ENCODE measurements at regions not wholly inside any gene's neighbourhood (a gene's known extent, or its start where the extent isn't known, plus 50 kb on each side); places are given as distances from the start of the nearest gene placed in this dataset.
"Not testable (repeated sequence)": the region's sequence is repeated elsewhere in the genome, so short reads cannot be mapped to it uniquely, and the experiment has no call there.

- not testable (repeated sequence) for DNase-seq (ENCODE audit: low read depth in 2 of 2)
Measured at GRCh38 chr2:87075054-87075790, 53.6 kb upstream of the PLGLB1 start.

- DNase-seq (ENCODE audit: low read depth in 2 of 2) = not testable (repeated sequence)
Measured at GRCh38 chr2:87075791-87076252, 54.2 kb upstream of the PLGLB1 start.

DNA sequence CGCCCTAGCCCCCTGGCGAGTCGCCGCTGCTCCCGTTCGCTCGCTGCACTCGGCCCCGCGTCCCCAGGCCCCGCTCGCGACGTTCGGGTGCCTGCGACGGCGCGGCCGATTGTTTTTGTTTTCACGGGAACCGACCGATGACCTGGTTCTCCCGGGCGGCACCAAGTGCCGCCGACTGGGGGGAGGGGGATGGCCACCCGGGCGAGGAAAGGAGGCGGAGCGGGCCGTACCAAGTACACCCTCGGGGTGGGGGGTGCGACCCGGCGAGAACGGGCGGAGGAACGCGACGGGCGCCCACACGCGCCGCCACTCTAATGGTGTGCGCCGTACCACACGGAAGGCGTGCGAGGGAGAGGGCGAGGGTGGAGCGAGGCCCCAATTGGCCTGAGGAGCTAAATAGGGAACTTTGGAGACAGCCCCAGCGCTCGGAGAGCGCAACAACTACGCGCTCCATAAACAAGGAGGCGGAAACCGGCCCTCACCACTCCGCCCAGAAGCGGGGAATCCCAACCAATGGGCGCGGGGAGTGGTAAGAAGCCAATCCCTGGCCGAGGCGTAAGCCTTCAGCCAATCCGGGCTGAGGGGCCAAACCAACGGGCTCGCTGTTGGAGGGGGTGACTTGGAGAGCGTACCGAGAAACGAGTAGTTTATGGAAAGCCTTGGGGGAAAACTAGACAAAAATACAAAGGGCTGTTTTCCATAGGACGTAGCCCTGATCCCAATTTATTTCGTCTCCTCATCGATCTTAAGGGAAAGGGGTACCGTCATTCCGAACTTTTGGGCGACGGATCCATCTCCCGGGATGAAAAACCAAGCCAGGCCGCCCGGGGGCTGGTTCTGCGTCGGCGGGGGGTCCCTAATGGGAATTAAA, 54.8 kb upstream of the PLGLB1 start:
- DNase-seq (ENCODE audit: low read depth in 2 of 2) = peak; percentile 73 to 77

DNA sequence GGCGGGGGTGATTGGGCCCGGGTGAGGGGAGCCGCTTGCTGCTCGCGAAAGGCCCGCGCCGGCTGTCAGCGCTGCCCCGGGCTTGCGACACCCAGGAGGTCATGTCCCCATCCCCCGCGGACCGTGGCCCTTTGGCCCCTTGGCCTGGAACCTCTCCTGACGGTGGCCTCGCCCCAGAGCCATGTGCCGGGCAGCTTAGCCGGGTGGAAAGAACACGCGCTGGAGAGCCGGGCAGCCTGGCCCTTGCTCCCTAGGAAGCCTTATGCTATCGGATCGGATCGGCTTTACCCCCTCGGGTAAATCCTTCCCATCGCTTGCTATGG, 55.4 kb upstream of the PLGLB1 start:
- not testable (repeated sequence) for DNase-seq (ENCODE audit: low read depth in 2 of 2)

- not testable (repeated sequence) for DNase-seq (ENCODE audit: low read depth in 2 of 2)
Measured at GRCh38 chr2:87081727-87082126, 60.1 kb upstream of the PLGLB1 start.

- DNase-seq (ENCODE audit: low read depth in 2 of 2) = not testable (repeated sequence)
Measured at GRCh38 chr2:87088079-87088478, 66.4 kb upstream of the PLGLB1 start.

- DNase-seq (ENCODE audit: low read depth in 2 of 2) = not testable (repeated sequence)
Measured at GRCh38 chr2:87089401-87089800, 67.8 kb upstream of the PLGLB1 start.

DNA sequence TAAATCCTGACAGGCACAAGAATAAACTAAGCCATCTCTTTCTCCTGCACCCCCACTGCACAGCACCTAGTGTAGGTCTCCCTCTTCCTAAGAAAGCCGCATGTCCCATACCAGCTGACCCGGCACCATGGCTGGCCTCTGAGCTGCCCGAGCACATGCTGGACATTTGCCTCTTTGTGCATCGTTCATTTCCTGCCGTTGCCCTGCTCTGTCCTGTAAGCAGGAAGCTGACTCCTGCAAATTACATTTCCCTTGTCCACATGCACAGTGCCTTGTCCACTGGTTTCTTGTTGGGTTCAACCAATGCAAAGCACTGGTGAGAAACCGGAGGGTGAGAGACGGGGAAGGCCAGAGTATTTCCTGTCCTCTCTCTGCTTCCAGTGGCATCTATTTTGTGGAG, 71.6 kb upstream of the PLGLB1 start:
- not testable (repeated sequence) for DNase-seq (ENCODE audit: low read depth in 2 of 2)

- DNase-seq (ENCODE audit: low read depth in 2 of 2) = not testable (repeated sequence)
Measured at GRCh38 chr2:87093937-87094529, 72.4 kb upstream of the PLGLB1 start.

DNA sequence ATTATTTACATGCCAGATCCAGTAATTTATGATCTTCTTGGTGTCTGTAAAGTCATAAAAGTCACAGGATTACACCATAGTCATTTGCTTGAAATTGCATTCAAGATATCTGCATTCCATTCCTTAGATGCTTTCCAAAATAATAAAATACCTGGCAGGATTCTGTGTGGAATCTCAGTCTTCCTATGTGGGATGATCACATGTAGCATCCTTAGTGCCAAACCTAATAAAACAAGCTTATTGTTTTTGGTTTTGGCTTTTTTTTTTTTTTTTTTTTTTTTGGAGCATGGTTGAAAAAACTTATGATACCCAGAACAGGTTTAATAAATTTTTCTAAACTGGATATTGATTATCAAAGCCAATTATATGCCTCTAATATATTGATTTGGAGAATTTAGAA, 74.2 kb upstream of the PLGLB1 start:
- peak; percentile 8 to 12 for DNase-seq (ENCODE audit: low read depth in 2 of 2)

GRCh38 chr2:87128761-87129553, 107.3 kb upstream of the PLGLB1 start:
- not testable (repeated sequence) for DNase-seq (ENCODE audit: low read depth in 2 of 2)

DNA sequence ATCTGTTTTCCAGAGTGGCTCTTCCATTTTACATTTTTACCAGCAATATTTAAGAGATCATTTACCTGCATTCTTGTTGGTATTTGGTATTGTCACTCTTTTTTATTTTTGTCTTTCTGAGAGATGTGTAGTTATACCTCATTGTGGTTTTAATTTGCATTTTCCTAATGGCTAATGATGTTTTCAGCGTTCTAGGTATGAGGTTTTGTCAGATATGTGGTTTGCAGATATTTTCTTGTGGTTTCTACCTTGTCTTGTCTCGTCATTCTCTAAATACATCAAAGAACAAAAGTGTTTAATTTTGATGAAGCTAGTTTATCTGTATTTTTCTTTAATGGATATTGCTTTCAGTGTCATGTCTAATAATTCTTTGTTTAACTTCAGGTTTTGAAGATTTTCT, 110.9 kb upstream of the PLGLB1 start:
- not testable (repeated sequence) for DNase-seq (ENCODE audit: low read depth in 2 of 2)

GRCh38 chr2:87151835-87152493, 130.3 kb upstream of the PLGLB1 start:
- not testable (repeated sequence) for DNase-seq (ENCODE audit: low read depth in 2 of 2)

- DNase-seq (ENCODE audit: low read depth in 2 of 2) = not testable (repeated sequence)
Measured at GRCh38 chr2:87174454-87174853, 152.8 kb upstream of the PLGLB1 start.

GRCh38 chr2:87183373-87183772, 161.7 kb upstream of the PLGLB1 start:
- DNase-seq (ENCODE audit: low read depth in 2 of 2) = not testable (repeated sequence)

DNA sequence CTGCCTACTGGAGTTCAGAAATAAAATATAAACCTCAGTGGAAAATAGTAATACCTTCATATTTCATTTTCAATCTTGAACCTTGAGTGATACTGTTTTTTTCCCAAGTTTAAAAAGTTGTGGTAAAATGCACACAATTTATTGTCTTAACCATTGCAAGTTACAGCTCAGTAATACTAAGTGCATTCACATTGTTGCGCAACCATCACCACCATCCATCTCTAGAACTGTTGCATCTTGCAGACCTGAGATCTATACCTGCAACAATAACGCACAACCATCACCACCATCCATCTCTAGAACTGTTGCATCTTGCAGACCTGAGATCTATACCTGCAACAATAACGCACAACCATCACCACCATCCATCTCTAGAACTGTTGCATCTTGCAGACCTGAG, 162.6 kb upstream of the PLGLB1 start:
- DNase-seq (ENCODE audit: low read depth in 2 of 2) = not testable (repeated sequence)

DNA sequence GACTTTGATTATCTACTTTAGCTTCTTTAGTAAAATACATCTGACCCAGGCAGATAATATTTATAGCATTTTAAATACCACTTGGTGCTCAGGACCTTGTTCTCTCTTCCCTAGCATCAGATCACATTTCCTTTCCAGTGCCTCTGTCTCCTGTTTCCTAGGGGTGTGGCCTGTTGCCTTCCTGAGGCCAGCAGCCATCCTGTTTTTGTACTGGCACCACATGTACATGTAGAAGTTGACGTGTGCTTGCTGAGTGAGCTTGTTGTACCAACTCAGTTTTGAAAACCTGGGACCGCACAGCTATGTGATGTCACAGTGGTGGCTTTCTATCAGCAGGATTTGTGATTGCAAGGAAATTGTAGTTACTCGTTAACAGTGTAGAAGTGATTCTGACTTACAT, 167.6 kb upstream of the PLGLB1 start:
- not testable (repeated sequence) for DNase-seq (ENCODE audit: low read depth in 2 of 2)

DNA sequence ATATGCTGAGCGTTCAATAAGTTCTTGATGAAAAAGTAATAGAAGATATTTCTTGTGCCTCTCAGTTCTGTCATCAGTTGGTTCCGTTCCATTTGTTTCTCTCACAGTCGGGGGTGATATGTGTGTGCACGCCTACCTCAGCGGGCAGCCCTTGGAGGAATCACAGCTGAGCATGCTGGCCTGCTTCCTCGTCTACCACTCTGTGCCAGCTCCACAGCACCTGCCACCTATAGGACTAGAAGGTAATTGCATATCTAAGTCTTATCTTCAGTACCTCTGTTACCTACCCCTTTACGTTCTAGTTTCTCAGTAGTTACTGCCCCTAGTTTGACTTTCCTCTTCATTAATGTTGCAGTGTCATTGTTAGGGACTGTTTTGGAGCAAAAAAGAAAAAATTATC, 171.7 kb upstream of the PLGLB1 start:
- DNase-seq (ENCODE audit: low read depth in 2 of 2) = not testable (repeated sequence)

DNA sequence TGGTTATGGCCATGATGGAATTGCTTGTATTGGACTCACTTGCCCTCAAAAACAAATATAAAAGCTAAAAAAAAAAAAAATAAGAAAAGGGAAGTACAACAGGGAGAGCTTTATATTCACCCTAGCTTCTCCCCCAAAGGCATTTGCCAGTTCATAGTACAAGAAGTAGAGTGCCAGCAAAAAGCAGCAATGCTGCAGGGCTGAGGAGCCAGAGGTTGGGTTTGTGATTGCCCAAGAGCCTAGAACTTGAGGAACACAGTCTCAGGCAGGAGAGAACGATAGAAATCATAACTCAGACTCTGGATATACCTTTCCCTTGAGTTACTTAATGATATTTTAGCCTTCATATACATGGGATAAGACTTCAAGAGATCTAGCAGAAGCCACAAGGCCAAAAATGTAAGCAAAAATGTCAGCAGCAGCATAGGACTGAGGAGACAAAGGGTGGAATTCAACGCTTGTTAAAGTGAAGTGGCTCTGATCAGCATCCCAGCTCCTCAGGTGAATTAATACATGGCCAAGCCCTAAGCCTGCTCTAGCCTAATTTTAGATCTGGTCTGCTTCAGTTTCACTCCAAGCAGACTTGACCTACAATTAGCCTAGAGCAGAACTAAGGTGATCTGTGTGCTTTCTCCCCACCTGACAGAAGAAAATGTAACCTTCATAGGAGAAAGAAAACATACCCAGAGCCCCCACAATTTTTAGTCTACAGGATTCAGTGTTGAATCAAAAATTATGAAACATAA, 172.8 kb upstream of the PLGLB1 start:
- DNase-seq (ENCODE audit: low read depth in 2 of 2) = not testable (repeated sequence)

DNA sequence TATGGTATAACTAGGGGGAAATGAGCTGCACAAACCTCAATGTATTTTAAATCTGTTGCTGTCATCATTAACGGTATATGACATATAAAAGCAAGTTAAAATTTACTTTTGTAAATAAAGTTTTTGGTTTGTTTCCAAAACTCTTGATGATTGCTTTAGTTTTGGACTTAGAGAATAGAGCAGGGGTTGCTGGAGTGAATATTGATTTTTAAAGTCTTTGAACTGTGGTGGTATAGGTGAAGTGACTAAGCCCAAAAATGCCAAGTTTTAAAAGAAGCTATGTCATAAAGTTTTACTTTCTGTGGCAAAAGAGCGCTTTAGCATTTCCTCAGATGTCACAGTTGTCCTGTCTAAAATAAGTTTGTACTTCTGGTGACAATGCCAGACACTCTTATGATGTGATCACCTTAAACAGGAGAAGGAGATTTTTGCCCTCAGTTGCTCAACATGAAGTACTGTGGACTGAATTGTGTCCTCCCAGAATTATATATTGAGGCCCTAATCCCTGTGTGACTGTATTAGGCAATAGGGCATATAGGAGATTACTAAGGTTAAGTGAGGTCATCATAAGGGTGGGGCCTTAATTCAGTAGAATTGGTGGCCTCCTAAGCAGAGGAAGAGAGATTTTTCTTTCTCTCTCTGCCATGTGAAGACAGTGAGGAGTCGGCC, 175.2 kb upstream of the PLGLB1 start:
- not testable (repeated sequence) for DNase-seq (ENCODE audit: low read depth in 2 of 2)
